ENCODE measurements at regions not wholly inside any gene's neighbourhood (a gene's known extent, or its start where the extent isn't known, plus 50 kb on each side); places are given as distances from the start of the nearest gene placed in this dataset.
"Not testable (repeated sequence)": the region's sequence is repeated elsewhere in the genome, so short reads cannot be mapped to it uniquely, and the experiment has no call there.

GRCh38 chr5:99061299-99061698 lies 132.5 kb upstream of the CHD1 start:
- Histone ChIP-seq H3K4me3 (ENCODE audit: low read depth in 1 of 2, low read length in 2 of 2) (no peak overlapping the region), H3K9ac (ENCODE audit: low read depth in 1 of 2, low read length in 2 of 2) (no peak overlapping the region), H3K4me1 (ENCODE audit: control insufficient read depth in 1 of 2, insufficient read depth in 2 of 2, low read length in 2 of 2) (peaks cover 0 to 11% of the 10 kb centered on the region in 2 donors), H3K36me3 (ENCODE audit: control insufficient read depth in 1 of 2, insufficient read depth in 2 of 2, low read length in 2 of 2) (no peaks in the 10 kb centered on the region), H3K27ac (ENCODE audit: low read depth, low read length) (no peak overlapping the region), H3K27me3 (ENCODE audit: control insufficient read depth in 1 of 2, insufficient read depth in 2 of 2, low read length in 2 of 2) (no peaks in the 10 kb centered on the region), H3K9me3 (ENCODE audit: control insufficient read depth in 1 of 2, low read length in 2 of 2) (no peaks in the 10 kb centered on the region)

- H3K9ac ChIP-seq (ENCODE audit: low read depth in 1 of 2, low read length in 2 of 2) = no peak overlapping the region
- no peaks in the 10 kb centered on the region for H3K9me3 ChIP-seq (ENCODE audit: control insufficient read depth in 1 of 2, low read length in 2 of 2)
- H3K4me3 ChIP-seq (ENCODE audit: low read depth in 1 of 2, low read length in 2 of 2) = peak overlapping the region in 1 of 2 donors; percentile 29
- H3K27me3 ChIP-seq (ENCODE audit: control insufficient read depth in 1 of 2, insufficient read depth in 2 of 2, low read length in 2 of 2) = no peaks in the 10 kb centered on the region
- H3K4me1 ChIP-seq (ENCODE audit: control insufficient read depth in 1 of 2, insufficient read depth in 2 of 2, low read length in 2 of 2) = peaks cover 0 to 11% of the 10 kb centered on the region in 2 donors
- no peaks in the 10 kb centered on the region for H3K36me3 ChIP-seq (ENCODE audit: control insufficient read depth in 1 of 2, insufficient read depth in 2 of 2, low read length in 2 of 2)
- no peak overlapping the region for H3K27ac ChIP-seq (ENCODE audit: low read depth, low read length)
Observed at GRCh38 chr5:99060306-99061261, 131.8 kb upstream of the CHD1 start.

- no peaks in the 10 kb centered on the region for H3K9me3 ChIP-seq (ENCODE audit: control insufficient read depth in 1 of 2, low read length in 2 of 2)
- H3K36me3 ChIP-seq (ENCODE audit: control insufficient read depth in 1 of 2, insufficient read depth in 2 of 2, low read length in 2 of 2) = no peaks in the 10 kb centered on the region
- no peaks in the 10 kb centered on the region for H3K27me3 ChIP-seq (ENCODE audit: control insufficient read depth in 1 of 2, insufficient read depth in 2 of 2, low read length in 2 of 2)
- H3K4me3 ChIP-seq (ENCODE audit: low read depth in 1 of 2, low read length in 2 of 2) = no peak overlapping the region
- peaks cover 0 to 11% of the 10 kb centered on the region in 2 donors for H3K4me1 ChIP-seq (ENCODE audit: control insufficient read depth in 1 of 2, insufficient read depth in 2 of 2, low read length in 2 of 2)
- H3K9ac ChIP-seq (ENCODE audit: low read depth in 1 of 2, low read length in 2 of 2) = no peak overlapping the region
- H3K27ac ChIP-seq (ENCODE audit: low read depth, low read length) = no peak overlapping the region
Observed at GRCh38 chr5:99059685-99060084, 130.9 kb upstream of the CHD1 start.

- no peak overlapping the region for H3K9ac ChIP-seq (ENCODE audit: low read depth in 1 of 2, low read length in 2 of 2)
- no peak overlapping the region for H3K27ac ChIP-seq (ENCODE audit: low read depth, low read length)
- H3K27me3 ChIP-seq (ENCODE audit: control insufficient read depth in 1 of 2, insufficient read depth in 2 of 2, low read length in 2 of 2) = no peaks in the 10 kb centered on the region
- no peaks in the 10 kb centered on the region for H3K9me3 ChIP-seq (ENCODE audit: control insufficient read depth in 1 of 2, low read length in 2 of 2)
- H3K36me3 ChIP-seq (ENCODE audit: control insufficient read depth in 1 of 2, insufficient read depth in 2 of 2, low read length in 2 of 2) = no peaks in the 10 kb centered on the region
- peaks cover 0 to 11% of the 10 kb centered on the region in 2 donors for H3K4me1 ChIP-seq (ENCODE audit: control insufficient read depth in 1 of 2, insufficient read depth in 2 of 2, low read length in 2 of 2)
- no peak overlapping the region for H3K4me3 ChIP-seq (ENCODE audit: low read depth in 1 of 2, low read length in 2 of 2)
Observed at GRCh38 chr5:99058466-99058865, 129.7 kb upstream of the CHD1 start.

- Histone ChIP-seq H3K27me3 (ENCODE audit: control insufficient read depth in 1 of 2, insufficient read depth in 2 of 2, low read length in 2 of 2) (no peaks in the 10 kb centered on the region), H3K36me3 (ENCODE audit: control insufficient read depth in 1 of 2, insufficient read depth in 2 of 2, low read length in 2 of 2) (no peaks in the 10 kb centered on the region), H3K9me3 (ENCODE audit: control insufficient read depth in 1 of 2, low read length in 2 of 2) (no peaks in the 10 kb centered on the region), H3K4me3 (ENCODE audit: low read depth in 1 of 2, low read length in 2 of 2) (no peak overlapping the region), H3K27ac (ENCODE audit: low read depth, low read length) (no peak overlapping the region), H3K4me1 (ENCODE audit: control insufficient read depth in 1 of 2, insufficient read depth in 2 of 2, low read length in 2 of 2) (no peaks in the 10 kb centered on the region), H3K9ac (ENCODE audit: low read depth in 1 of 2, low read length in 2 of 2) (no peak overlapping the region)
Observed at GRCh38 chr5:99054972-99055371, 126.2 kb upstream of the CHD1 start.

- H3K27ac ChIP-seq (ENCODE audit: low read depth, low read length) = no peak overlapping the region
- H3K4me1 ChIP-seq (ENCODE audit: control insufficient read depth in 1 of 2, insufficient read depth in 2 of 2, low read length in 2 of 2) = no peaks in the 10 kb centered on the region
- no peak overlapping the region for H3K9ac ChIP-seq (ENCODE audit: low read depth in 1 of 2, low read length in 2 of 2)
- H3K4me3 ChIP-seq (ENCODE audit: low read depth in 1 of 2, low read length in 2 of 2) = no peak overlapping the region
- no peaks in the 10 kb centered on the region for H3K9me3 ChIP-seq (ENCODE audit: control insufficient read depth in 1 of 2, low read length in 2 of 2)
- no peaks in the 10 kb centered on the region for H3K27me3 ChIP-seq (ENCODE audit: control insufficient read depth in 1 of 2, insufficient read depth in 2 of 2, low read length in 2 of 2)
- no peaks in the 10 kb centered on the region for H3K36me3 ChIP-seq (ENCODE audit: control insufficient read depth in 1 of 2, insufficient read depth in 2 of 2, low read length in 2 of 2)
Observed at GRCh38 chr5:99045871-99046270, 117.1 kb upstream of the CHD1 start.

- not testable (repeated sequence) for H3K36me3 ChIP-seq (ENCODE audit: control insufficient read depth in 1 of 2, insufficient read depth in 2 of 2, low read length in 2 of 2); H3K9me3 ChIP-seq (ENCODE audit: control insufficient read depth in 1 of 2, low read length in 2 of 2); H3K4me1 ChIP-seq (ENCODE audit: control insufficient read depth in 1 of 2, insufficient read depth in 2 of 2, low read length in 2 of 2); H3K9ac ChIP-seq (ENCODE audit: low read depth in 1 of 2, low read length in 2 of 2); H3K27me3 ChIP-seq (ENCODE audit: control insufficient read depth in 1 of 2, insufficient read depth in 2 of 2, low read length in 2 of 2); H3K27ac ChIP-seq (ENCODE audit: low read depth, low read length); H3K4me3 ChIP-seq (ENCODE audit: low read depth in 1 of 2, low read length in 2 of 2)
Observed at GRCh38 chr5:99043257-99043656, 114.5 kb upstream of the CHD1 start.

GRCh38 chr5:99037668-99038067 lies 108.9 kb upstream of the CHD1 start:
- Histone ChIP-seq H3K27me3 (ENCODE audit: control insufficient read depth in 1 of 2, insufficient read depth in 2 of 2, low read length in 2 of 2) (no peaks in the 10 kb centered on the region), H3K27ac (ENCODE audit: low read depth, low read length) (no peak overlapping the region), H3K4me1 (ENCODE audit: control insufficient read depth in 1 of 2, insufficient read depth in 2 of 2, low read length in 2 of 2) (peaks cover 14 to 21% of the 10 kb centered on the region in 2 donors), H3K4me3 (ENCODE audit: low read depth in 1 of 2, low read length in 2 of 2) (no peak overlapping the region), H3K36me3 (ENCODE audit: control insufficient read depth in 1 of 2, insufficient read depth in 2 of 2, low read length in 2 of 2) (no peaks in the 10 kb centered on the region), H3K9me3 (ENCODE audit: control insufficient read depth in 1 of 2, low read length in 2 of 2) (no peaks in the 10 kb centered on the region), H3K9ac (ENCODE audit: low read depth in 1 of 2, low read length in 2 of 2) (no peak overlapping the region)

- Histone ChIP-seq H3K4me3 (ENCODE audit: low read depth in 1 of 2, low read length in 2 of 2) (no peak overlapping the region), H3K9ac (ENCODE audit: low read depth in 1 of 2, low read length in 2 of 2) (no peak overlapping the region), H3K36me3 (ENCODE audit: control insufficient read depth in 1 of 2, insufficient read depth in 2 of 2, low read length in 2 of 2) (no peaks in the 10 kb centered on the region), H3K4me1 (ENCODE audit: control insufficient read depth in 1 of 2, insufficient read depth in 2 of 2, low read length in 2 of 2) (peaks cover 16 to 25% of the 10 kb centered on the region in 2 donors), H3K27me3 (ENCODE audit: control insufficient read depth in 1 of 2, insufficient read depth in 2 of 2, low read length in 2 of 2) (no peaks in the 10 kb centered on the region), H3K27ac (ENCODE audit: low read depth, low read length) (no peak overlapping the region), H3K9me3 (ENCODE audit: control insufficient read depth in 1 of 2, low read length in 2 of 2) (no peaks in the 10 kb centered on the region)
Observed at GRCh38 chr5:99035942-99036341, 107.1 kb upstream of the CHD1 start.

- H3K27me3 ChIP-seq (ENCODE audit: control insufficient read depth in 1 of 2, insufficient read depth in 2 of 2, low read length in 2 of 2) = no peaks in the 10 kb centered on the region
- H3K9me3 ChIP-seq (ENCODE audit: control insufficient read depth in 1 of 2, low read length in 2 of 2) = no peaks in the 10 kb centered on the region
- no peaks in the 10 kb centered on the region for H3K36me3 ChIP-seq (ENCODE audit: control insufficient read depth in 1 of 2, insufficient read depth in 2 of 2, low read length in 2 of 2)
- peaks cover 16 to 25% of the 10 kb centered on the region in 2 donors for H3K4me1 ChIP-seq (ENCODE audit: control insufficient read depth in 1 of 2, insufficient read depth in 2 of 2, low read length in 2 of 2)
- no peak overlapping the region for H3K27ac ChIP-seq (ENCODE audit: low read depth, low read length)
- no peak overlapping the region for H3K4me3 ChIP-seq (ENCODE audit: low read depth in 1 of 2, low read length in 2 of 2)
- H3K9ac ChIP-seq (ENCODE audit: low read depth in 1 of 2, low read length in 2 of 2) = no peak overlapping the region
Observed at GRCh38 chr5:99034336-99034735, 105.5 kb upstream of the CHD1 start.
